ENCODE measurements at regions not wholly inside any gene's neighbourhood (a gene's known extent, or its start where the extent isn't known, plus 50 kb on each side); places are given as distances from the start of the nearest gene placed in this dataset.

GRCh38 chr5:58022055-58022454, 437.8 kb downstream of the PLK2 start:
- TF ChIP-seq GATA2 (IDR thresholded peaks at IDR 0.05; ENCODE audit: low read depth, low read length) (no peak), GATA3 (IDR thresholded peaks at IDR 0.05; ENCODE audit: low read depth, low read length) (no peak)
